ENCODE measurements at regions not wholly inside any gene's neighbourhood (a gene's known extent, or its start where the extent isn't known, plus 50 kb on each side); places are given as distances from the start of the nearest gene placed in this dataset.

GRCh38 chr2:240240017-240240734 lies 99.7 kb upstream of the OTOS start:
- H3K27ac ChIP-seq (ENCODE audit: control insufficient read depth, insufficient read depth): no peak overlapping the region
- no TSS peak for BruUV-seq (replicated peaks)
- no peaks in the 10 kb centered on the region for H3K79me2 ChIP-seq (ENCODE audit: control insufficient read depth, insufficient read depth, low read length)
- ATAC-seq (no peak), DNase-seq (ENCODE audit: low read depth, low spot score) (no peak), FAIRE-seq (no peak)
- RAD21 ChIA-PET (ENCODE audit: unreplicated experiment): no interaction called here
- whole genome bisulfite sequencing (ENCODE audit: insufficient coverage, insufficient replicate concordance, low lambda C conversion rate, missing lambda C conversion rate): 43% methylated on average over 2 of the region's 2 CpGs
- POLR2A ChIA-PET: no interaction called here
- TF ChIP-seq RAD21 (IDR thresholded peaks at IDR 0.05; ENCODE audit: insufficient read depth, low read depth, low read length) (no peak), NFYA (IDR thresholded peaks at IDR 0.05; ENCODE audit: borderline replicate concordance, low read depth, low read length) (no peak), SPI1 (IDR thresholded peaks at IDR 0.05; ENCODE audit: borderline replicate concordance, insufficient read depth, low read depth, low read length) (no peak), LARP7 (IDR thresholded peaks at IDR 0.05) (no peak), ZBTB11 (CRISPR knock-in tag; IDR thresholded peaks at IDR 0.05) (no peak), HDGF (IDR thresholded peaks at IDR 0.05) (no peak), YBX1 (IDR thresholded peaks at IDR 0.05) (no peak), NR2F1 (conservative IDR thresholded peaks at IDR 0.05) (no peak), DPF2 (IDR thresholded peaks at IDR 0.05) (no peak), ATF7 (IDR thresholded peaks at IDR 0.05; ENCODE audit: low read depth) (no peak), IRF4 (IDR thresholded peaks at IDR 0.05; ENCODE audit: low read depth, low read length) (no peak)
- in situ Hi-C loops (cut with MboI): no loop called here
- H3K36me3 ChIP-seq (ENCODE audit: control insufficient read depth in 2 of 2, insufficient read depth in 2 of 2, low read length in 1 of 2): no peaks in the 10 kb centered on the region
- intact Hi-C loops (cut with micrococcal nuclease; ENCODE audit: unreplicated experiment): no loop called here
- no peaks in the 10 kb centered on the region for H3K9me3 ChIP-seq (replicated peaks; ENCODE audit: control insufficient read depth, insufficient read depth, low read length)
- SMC1A ChIA-PET (ENCODE audit: uncharacterized antibody, unreplicated experiment): no interaction called here
- no peaks in the 10 kb centered on the region for H4K20me1 ChIP-seq (ENCODE audit: control insufficient read depth, insufficient read depth)
- CTCF ChIA-PET: no interaction called here
- H2AFZ ChIP-seq (ENCODE audit: control insufficient read depth, low read depth, low read length): no peak overlapping the region
- no peak overlapping the region for H3K4me2 ChIP-seq (ENCODE audit: control insufficient read depth, insufficient read depth)
- H3K4me3 ChIP-seq: no peak overlapping the region
- H3K9ac ChIP-seq (ENCODE audit: control insufficient read depth, insufficient read depth, low read length): no peak overlapping the region
- H3K27me3 ChIP-seq (replicated peaks in 1 of 2; ENCODE audit: control insufficient read depth in 2 of 2, insufficient read depth in 2 of 2, low read length in 1 of 2): no peaks in the 10 kb centered on the region
- H3K4me1 ChIP-seq (ENCODE audit: control insufficient read depth, insufficient read depth, low read length): no peaks in the 10 kb centered on the region

Data from GM12878 (cell line).